ENCODE measurements at regions not wholly inside any gene's neighbourhood (a gene's known extent, or its start where the extent isn't known, plus 50 kb on each side); places are given as distances from the start of the nearest gene placed in this dataset.

GRCh38 chr18:64785686-64786085 is 636.8 kb upstream of the LINC00305 start:
- Histone ChIP-seq H3K36me3 (ENCODE audit: control insufficient read depth, insufficient read depth, low read length) (no peaks in the 10 kb centered on the region), H3K27me3 (ENCODE audit: control insufficient read depth, insufficient read depth, low read length) (no peaks in the 10 kb centered on the region), H3K4me3 (ENCODE audit: low read depth, low read length) (no peak overlapping the region)
- FAIRE-seq (no peak), DNase-seq (ENCODE audit: low read depth) (no peak)
- no peak for TF ChIP-seq CTCF (IDR thresholded peaks at IDR 0.05; ENCODE audit: insufficient read depth, low read length, severe bottlenecking)

GRCh38 chr18:64777556-64777955 is 628.7 kb upstream of the LINC00305 start:
- Histone ChIP-seq H3K27me3 (ENCODE audit: control insufficient read depth, insufficient read depth, low read length) (no peaks in the 10 kb centered on the region), H3K4me3 (ENCODE audit: low read depth, low read length) (no peak overlapping the region), H3K36me3 (ENCODE audit: control insufficient read depth, insufficient read depth, low read length) (no peaks in the 10 kb centered on the region)
- TF ChIP-seq CTCF (IDR thresholded peaks at IDR 0.05; ENCODE audit: insufficient read depth, low read length, severe bottlenecking), result no peak
- DNase-seq (ENCODE audit: low read depth) (no peak), FAIRE-seq (no peak)

- Histone ChIP-seq H3K36me3 (ENCODE audit: control insufficient read depth, insufficient read depth, low read length) (no peaks in the 10 kb centered on the region), H3K27me3 (ENCODE audit: control insufficient read depth, insufficient read depth, low read length) (no peaks in the 10 kb centered on the region), H3K4me3 (ENCODE audit: low read depth, low read length) (no peak overlapping the region)
- FAIRE-seq, result no peak
- no peak for TF ChIP-seq CTCF (IDR thresholded peaks at IDR 0.05; ENCODE audit: insufficient read depth, low read length, severe bottlenecking)
- no peak for DNase-seq (ENCODE audit: low read depth)
Measured at GRCh38 chr18:64765908-64766307, 617.0 kb upstream of the LINC00305 start.

- no peak for TF ChIP-seq CTCF (IDR thresholded peaks at IDR 0.05; ENCODE audit: insufficient read depth, low read length, severe bottlenecking)
- FAIRE-seq (no peak), DNase-seq (ENCODE audit: low read depth) (no peak)
- Histone ChIP-seq H3K36me3 (ENCODE audit: control insufficient read depth, insufficient read depth, low read length) (no peaks in the 10 kb centered on the region), H3K27me3 (ENCODE audit: control insufficient read depth, insufficient read depth, low read length) (no peaks in the 10 kb centered on the region), H3K4me3 (ENCODE audit: low read depth, low read length) (no peak overlapping the region)
Measured at GRCh38 chr18:64752707-64753106, 603.8 kb upstream of the LINC00305 start.

- TF ChIP-seq CTCF (IDR thresholded peaks at IDR 0.05; ENCODE audit: insufficient read depth, low read length, severe bottlenecking), result no peak
- no peaks in the 10 kb centered on the region for H3K27me3 ChIP-seq (ENCODE audit: control insufficient read depth, insufficient read depth, low read length)
- no peak for FAIRE-seq
- no peak overlapping the region for H3K4me3 ChIP-seq (ENCODE audit: low read depth, low read length)
- no peaks in the 10 kb centered on the region for H3K36me3 ChIP-seq (ENCODE audit: control insufficient read depth, insufficient read depth, low read length)
- DNase-seq (ENCODE audit: low read depth), result no peak
Measured at GRCh38 chr18:64749884-64750283, 601.0 kb upstream of the LINC00305 start.

GRCh38 chr18:64747803-64748202 is 598.9 kb upstream of the LINC00305 start:
- Histone ChIP-seq H3K36me3 (ENCODE audit: control insufficient read depth, insufficient read depth, low read length) (no peaks in the 10 kb centered on the region), H3K4me3 (ENCODE audit: low read depth, low read length) (no peak overlapping the region), H3K27me3 (ENCODE audit: control insufficient read depth, insufficient read depth, low read length) (no peaks in the 10 kb centered on the region)
- no peak for DNase-seq (ENCODE audit: low read depth)
- no peak for TF ChIP-seq CTCF (IDR thresholded peaks at IDR 0.05; ENCODE audit: insufficient read depth, low read length, severe bottlenecking)
- FAIRE-seq, result no peak

All from bronchial epithelial cell (primary cell).